ENCODE measurements at regions not wholly inside any gene's neighbourhood (a gene's known extent, or its start where the extent isn't known, plus 50 kb on each side); places are given as distances from the start of the nearest gene placed in this dataset.

DNA sequence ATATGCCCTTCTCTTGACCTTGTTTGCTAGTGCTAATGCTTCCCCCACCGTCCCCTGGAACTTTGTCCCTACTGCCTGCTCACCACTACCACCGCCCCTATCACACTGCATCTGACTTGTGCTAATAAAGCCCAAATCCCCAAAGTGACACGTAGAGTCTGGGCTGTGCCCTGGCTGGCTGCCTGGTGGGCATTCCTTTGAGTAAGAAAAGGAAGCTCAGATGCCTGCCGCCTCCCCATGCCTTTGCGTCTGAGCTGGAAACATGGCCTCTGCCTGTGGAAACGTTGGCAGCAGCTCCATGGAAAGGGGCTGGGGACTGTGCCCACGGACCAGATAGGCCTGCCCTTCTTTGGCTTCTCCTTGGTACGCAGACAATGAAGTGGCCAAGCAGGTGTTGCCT is 138.3 kb downstream of the CYP26A1 start:
- H3K4me1 Mint-ChIP-seq (ENCODE audit: low read depth, unreplicated experiment), result no peaks in the 10 kb centered on the region
- no peak overlapping the region for H3K27ac Mint-ChIP-seq (ENCODE audit: unreplicated experiment)
- no peaks in the 10 kb centered on the region for H3K36me3 Mint-ChIP-seq (ENCODE audit: insufficient read depth, unreplicated experiment)
- no peak overlapping the region for H3K4me3 Mint-ChIP-seq (ENCODE audit: low read depth, unreplicated experiment)
- TF ChIP-seq, protein P1, sequence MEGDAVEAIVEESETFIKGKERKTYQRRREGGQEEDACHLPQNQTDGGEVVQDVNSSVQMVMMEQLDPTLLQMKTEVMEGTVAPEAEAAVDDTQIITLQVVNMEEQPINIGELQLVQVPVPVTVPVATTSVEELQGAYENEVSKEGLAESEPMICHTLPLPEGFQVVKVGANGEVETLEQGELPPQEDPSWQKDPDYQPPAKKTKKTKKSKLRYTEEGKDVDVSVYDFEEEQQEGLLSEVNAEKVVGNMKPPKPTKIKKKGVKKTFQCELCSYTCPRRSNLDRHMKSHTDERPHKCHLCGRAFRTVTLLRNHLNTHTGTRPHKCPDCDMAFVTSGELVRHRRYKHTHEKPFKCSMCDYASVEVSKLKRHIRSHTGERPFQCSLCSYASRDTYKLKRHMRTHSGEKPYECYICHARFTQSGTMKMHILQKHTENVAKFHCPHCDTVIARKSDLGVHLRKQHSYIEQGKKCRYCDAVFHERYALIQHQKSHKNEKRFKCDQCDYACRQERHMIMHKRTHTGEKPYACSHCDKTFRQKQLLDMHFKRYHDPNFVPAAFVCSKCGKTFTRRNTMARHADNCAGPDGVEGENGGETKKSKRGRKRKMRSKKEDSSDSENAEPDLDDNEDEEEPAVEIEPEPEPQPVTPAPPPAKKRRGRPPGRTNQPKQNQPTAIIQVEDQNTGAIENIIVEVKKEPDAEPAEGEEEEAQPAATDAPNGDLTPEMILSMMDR (IDR thresholded peaks at IDR 0.05; ENCODE audit: unreplicated experiment), result no peak
- CTCF ChIA-PET, result no interaction called here
- no peaks in the 10 kb centered on the region for H3K9me3 Mint-ChIP-seq (ENCODE audit: low read depth, unreplicated experiment)
- intact Hi-C loops (cut with micrococcal nuclease; ENCODE audit: unreplicated experiment), result no loop called here
- no peaks in the 10 kb centered on the region for H3K27me3 Mint-ChIP-seq (ENCODE audit: unreplicated experiment)
- no peak for DNase-seq
- no TSS peak for BruUV-seq (replicated peaks)

DNA sequence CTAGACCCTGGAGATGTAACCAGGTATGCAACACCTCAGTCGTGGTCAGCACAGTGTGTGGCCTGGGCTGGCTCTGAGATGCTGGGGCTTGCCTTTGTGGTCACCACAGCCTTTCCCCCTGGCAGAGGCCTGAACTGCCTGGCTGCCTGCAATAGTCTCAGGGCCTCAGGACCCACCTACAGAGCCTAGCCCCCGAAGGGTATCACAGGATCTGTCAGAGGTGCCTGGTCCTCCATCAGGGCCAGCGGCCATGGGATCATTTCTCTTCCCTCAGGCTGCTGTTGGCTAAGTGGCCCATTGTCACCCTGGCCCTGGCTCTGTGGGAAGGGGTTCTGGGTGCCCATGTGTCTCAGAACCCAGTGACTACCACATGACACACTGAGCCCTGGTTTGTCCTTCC is 141.6 kb downstream of the CYP26A1 start:
- Mint-ChIP-seq H3K9me3 (ENCODE audit: low read depth, unreplicated experiment) (no peaks in the 10 kb centered on the region), H3K27me3 (ENCODE audit: unreplicated experiment) (no peaks in the 10 kb centered on the region), H3K4me3 (ENCODE audit: low read depth, unreplicated experiment) (no peak overlapping the region), H3K27ac (ENCODE audit: unreplicated experiment) (no peak overlapping the region), H3K36me3 (ENCODE audit: insufficient read depth, unreplicated experiment) (no peaks in the 10 kb centered on the region), H3K4me1 (ENCODE audit: low read depth, unreplicated experiment) (no peaks in the 10 kb centered on the region)
- CTCF ChIA-PET, result no interaction called here
- TF ChIP-seq, protein P1 (IDR thresholded peaks at IDR 0.05; ENCODE audit: unreplicated experiment), result no peak
- intact Hi-C loops (cut with micrococcal nuclease; ENCODE audit: unreplicated experiment), result no loop called here
- BruUV-seq (replicated peaks), result no TSS peak
- no peak for DNase-seq

DNA sequence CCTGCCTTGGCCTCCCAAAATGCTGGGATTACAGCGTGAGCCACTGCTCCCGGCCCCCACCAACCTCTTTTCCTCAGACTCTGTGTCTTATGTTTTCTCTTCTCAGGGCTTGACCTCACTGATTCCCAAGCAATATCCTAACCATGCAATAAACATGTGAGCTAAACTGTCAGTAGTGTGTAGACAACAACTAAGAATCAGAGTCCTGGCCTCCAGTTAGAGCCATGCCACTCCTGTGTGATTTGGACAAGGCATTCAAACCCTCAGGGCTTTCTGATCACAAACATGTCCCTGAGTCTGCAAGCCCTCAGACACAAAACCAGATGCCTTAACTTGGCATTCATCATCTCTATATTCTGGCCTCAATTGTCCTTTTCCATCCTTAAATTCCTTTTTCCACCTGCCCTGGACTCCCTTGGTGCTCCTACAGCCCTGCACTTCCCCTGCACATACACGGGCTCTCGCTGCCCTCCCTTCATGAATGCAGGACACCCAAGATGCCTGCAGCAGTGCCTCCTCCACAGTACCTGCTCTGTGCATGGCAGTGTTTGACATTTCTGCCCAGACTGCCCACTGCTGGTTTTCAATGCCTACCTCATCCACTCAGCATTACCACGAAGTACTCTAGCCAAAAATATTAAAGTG is 142.8 kb downstream of the CYP26A1 start:
- no peak overlapping the region for H3K4me3 Mint-ChIP-seq (ENCODE audit: low read depth, unreplicated experiment)
- H3K27me3 Mint-ChIP-seq (ENCODE audit: unreplicated experiment), result no peaks in the 10 kb centered on the region
- H3K4me1 Mint-ChIP-seq (ENCODE audit: low read depth, unreplicated experiment), result no peaks in the 10 kb centered on the region
- TF ChIP-seq, protein P1 (IDR thresholded peaks at IDR 0.05; ENCODE audit: unreplicated experiment), result no peak
- peaks cover 4% of the 10 kb centered on the region for H3K36me3 Mint-ChIP-seq (ENCODE audit: insufficient read depth, unreplicated experiment)
- intact Hi-C loops (cut with micrococcal nuclease; ENCODE audit: unreplicated experiment), result no loop called here
- no peaks in the 10 kb centered on the region for H3K9me3 Mint-ChIP-seq (ENCODE audit: low read depth, unreplicated experiment)
- no peak overlapping the region for H3K27ac Mint-ChIP-seq (ENCODE audit: unreplicated experiment)
- DNase-seq, result no peak
- CTCF ChIA-PET, result no interaction called here
- BruUV-seq (replicated peaks), result no TSS peak

DNA sequence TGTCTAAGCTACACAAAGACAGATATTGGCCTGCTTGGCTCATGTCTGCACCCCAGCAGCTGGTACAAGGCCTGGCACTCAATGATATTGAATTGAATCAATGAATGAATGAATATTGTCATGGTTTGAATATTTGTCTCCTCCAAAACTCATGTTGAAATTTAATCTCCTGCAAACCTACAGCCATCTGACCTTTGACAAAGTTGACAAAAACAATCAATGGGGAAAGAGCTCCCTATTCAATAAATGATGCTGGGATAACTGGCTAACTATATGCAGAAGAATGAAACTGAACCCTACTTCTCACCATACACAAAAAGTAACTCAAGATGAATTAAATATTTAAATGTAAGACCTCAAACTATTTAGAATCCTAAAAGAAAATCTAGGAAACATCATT is 144.7 kb downstream of the CYP26A1 start:
- TF ChIP-seq, protein P1 (IDR thresholded peaks at IDR 0.05; ENCODE audit: unreplicated experiment), result no peak
- H3K27me3 Mint-ChIP-seq (ENCODE audit: unreplicated experiment), result no peaks in the 10 kb centered on the region
- CTCF ChIA-PET, result no interaction called here
- H3K27ac Mint-ChIP-seq (ENCODE audit: unreplicated experiment), result no peak overlapping the region
- no peak overlapping the region for H3K4me3 Mint-ChIP-seq (ENCODE audit: low read depth, unreplicated experiment)
- H3K4me1 Mint-ChIP-seq (ENCODE audit: low read depth, unreplicated experiment), result no peaks in the 10 kb centered on the region
- no peak for DNase-seq
- intact Hi-C loops (cut with micrococcal nuclease; ENCODE audit: unreplicated experiment), result no loop called here
- peaks cover 2% of the 10 kb centered on the region for H3K9me3 Mint-ChIP-seq (ENCODE audit: low read depth, unreplicated experiment)
- BruUV-seq (replicated peaks), result no TSS peak
- peaks cover 4% of the 10 kb centered on the region for H3K36me3 Mint-ChIP-seq (ENCODE audit: insufficient read depth, unreplicated experiment)
